NCI-H1417 (cell line): ENCODE measurements at regions not wholly inside any gene's neighbourhood (a gene's known extent, or its start where the extent isn't known, plus 50 kb on each side); places are given as distances from the start of the nearest gene placed in this dataset.
"Not testable (repeated sequence)": the region's sequence is repeated elsewhere in the genome, so short reads cannot be mapped to it uniquely, and the experiment has no call there.

ENCODE experiments used
- DNase-seq, 3 experiments: peaks; one replicate each; lab custom pipeline; 2025; lab: John Stamatoyannopoulos, UW

DNA sequence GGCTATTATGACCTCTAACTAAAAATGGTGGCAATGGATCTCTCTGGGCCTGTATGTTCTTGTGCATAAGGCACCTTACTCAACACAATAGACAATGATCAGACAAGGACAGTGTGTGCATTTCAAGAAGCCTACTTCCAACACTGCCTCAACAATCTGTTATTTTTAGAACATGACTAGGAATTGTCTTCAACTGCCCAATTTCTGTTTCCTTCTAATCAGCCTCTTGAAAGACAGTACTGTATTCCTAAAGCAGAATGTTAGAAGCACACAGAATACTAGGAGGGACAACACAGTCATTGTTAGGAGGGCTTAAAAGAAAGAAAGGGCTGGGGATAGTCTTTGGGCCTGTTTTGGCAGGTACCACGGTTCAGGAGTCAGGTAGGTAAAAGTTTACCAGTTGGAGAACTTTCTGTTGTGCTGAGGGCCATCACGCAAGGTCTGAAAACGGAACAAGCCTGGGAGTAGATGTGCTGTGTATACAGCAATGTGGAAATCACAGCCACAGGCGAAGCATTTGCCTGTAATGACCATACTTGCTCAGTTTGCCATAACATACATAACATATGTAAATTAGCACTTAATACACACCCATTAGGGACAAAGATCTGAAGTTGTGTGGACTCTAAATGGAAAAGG, 100.8 kb upstream of the ATXN3L start:
- DNase-seq, result no peak

DNA sequence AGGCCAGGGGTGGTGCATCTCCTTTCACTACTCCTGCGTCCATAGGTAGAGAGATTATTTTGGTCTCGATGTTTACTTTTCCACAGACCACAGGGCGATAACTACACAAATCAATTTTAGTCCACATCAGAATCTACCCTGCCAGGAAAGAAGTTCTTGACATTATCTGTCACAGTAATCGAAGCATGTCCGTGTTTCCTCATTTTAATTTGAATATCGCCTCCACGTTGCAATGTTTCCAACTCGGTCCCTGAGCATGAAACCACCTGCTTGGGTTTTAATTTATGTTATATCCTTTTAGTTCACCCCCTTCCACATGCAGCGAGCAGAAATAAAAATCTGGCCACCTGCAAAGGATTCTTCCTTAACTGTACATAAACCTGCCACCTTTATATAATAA, 100.1 kb upstream of the ATXN3L start:
- no peak for DNase-seq

DNA sequence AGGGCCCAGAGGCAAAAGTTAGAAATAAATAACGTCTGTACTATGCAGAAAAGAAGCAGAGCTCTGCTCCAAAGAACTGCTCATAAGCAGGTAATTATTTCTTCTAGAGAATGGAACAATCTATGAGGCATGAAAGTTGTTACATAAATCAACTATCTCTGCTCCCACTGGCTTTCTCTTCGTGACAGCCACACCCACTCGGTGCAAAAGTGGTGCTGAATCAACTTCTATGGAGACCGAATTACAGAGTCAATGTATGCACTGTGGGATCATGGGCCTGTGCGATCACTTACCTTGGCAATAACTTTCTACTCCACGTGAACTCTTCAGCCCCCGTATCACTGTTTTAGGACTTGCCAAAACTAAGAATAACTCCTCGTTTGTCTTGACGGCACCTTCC, 99.4 kb upstream of the ATXN3L start:
- DNase-seq, result no peak

DNA sequence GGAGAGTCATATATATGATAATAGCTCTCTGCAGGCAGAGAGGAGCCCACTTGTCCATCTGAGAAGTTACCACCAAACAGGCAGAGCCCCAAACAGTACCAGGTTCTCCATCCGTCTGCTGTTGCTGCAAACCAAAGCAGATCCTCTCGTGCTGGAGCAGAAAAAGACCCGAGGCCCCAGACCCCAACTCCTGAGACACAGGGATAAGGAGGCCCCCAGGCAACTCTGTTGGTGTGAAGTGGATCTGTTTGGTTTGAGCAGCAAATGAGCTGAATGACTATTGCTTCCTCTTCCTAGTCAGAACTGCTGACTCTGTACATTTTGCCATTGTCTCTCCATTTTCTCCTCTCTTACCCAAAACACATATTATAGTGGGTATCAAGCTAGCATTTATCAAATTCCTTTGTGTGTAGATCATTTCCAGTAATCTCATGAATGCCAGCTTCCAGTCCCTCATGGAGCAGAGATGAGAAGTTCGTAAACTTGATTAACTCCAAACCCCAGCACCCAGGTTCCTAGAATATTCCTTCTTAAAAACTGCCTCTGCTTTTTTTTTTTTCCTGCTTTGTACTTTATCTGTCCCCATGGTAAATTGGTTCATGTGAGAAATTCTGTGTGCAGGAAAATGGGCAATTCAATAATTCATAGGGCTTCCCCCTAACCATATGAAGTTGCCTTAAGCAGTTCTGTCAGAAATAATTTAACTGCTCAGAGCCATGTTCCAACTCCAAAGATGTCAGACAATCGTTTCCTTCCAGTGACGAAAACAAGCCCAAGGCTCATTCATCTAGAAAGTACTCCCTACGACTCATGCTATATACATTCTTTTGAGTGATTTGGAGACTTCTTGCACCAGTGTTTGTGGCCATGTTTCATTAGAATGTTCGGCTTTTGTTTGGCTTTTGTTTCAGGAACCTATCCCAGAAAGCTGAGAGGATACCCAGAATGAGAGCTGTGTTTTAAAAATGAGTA, 98.6 kb upstream of the ATXN3L start:
- DNase-seq, result no peak

DNA sequence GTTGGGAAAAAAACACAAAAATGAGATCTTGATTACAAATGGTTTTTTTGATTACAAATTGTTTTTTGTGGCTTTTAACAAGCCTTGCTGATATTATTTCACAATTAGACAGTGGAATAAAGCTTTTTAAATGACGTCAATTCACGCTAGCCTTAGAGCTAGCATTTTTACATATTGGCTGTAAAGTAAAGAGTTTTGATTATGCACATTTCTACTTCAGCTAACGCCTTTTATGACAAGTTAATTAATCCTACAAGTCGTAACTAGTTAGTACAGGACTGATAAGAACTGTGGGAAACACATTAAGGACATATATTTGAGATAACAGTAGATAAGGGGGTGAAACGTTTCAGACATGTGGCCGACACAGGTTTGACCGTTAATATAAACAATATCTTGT, 95.7 kb upstream of the ATXN3L start:
- DNase-seq, result no peak

DNA sequence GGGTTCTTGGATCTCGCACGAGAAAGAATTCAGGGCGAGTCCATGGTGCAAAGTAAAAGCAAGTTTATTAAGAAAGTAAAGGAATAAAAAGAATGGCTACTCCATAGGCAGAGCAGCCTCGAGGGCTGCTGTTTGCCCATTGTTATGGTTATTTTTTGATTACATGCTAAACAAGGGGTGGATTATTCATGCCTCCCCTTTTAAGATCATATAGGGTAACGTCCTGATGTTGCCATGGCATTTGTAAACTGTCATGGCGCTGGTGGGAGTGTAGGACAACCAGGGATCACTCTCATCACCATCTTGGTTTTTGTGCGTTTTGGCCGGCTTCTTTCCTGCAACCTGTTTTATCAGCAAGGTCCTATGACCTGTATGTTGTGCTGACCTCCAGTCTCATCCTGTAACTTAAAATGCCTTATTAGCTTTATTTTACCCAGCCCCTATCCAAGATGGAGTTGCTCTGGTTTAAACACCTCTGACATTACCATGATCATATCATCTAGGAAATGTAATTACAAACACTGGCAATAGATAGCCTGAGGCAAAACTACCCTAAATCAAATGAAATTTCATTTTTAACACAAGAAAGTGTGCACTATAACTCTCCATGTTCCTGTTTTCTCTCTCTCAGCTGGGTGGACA, 94.3 kb upstream of the ATXN3L start:
- DNase-seq, result no peak

DNA sequence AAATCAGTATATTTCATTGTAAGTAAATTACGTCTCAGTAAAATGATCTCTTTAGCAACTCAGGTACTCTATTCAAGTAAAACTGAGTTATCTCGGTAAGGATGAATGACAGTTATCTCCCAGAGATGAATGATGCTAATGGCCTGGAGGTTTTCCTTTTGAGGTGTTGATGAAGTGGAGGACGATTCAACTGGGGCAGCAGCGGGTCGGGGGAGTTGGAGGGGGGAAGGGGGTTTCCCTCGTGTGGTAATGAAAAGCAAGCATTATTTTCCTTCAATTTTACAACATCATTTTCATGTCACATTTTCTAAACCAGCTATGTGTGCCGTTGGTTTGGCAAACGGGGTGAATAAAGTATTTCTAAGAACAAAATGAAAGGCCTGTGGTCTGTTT, 92.4 kb upstream of the ATXN3L start:
- DNase-seq, result no peak

DNA sequence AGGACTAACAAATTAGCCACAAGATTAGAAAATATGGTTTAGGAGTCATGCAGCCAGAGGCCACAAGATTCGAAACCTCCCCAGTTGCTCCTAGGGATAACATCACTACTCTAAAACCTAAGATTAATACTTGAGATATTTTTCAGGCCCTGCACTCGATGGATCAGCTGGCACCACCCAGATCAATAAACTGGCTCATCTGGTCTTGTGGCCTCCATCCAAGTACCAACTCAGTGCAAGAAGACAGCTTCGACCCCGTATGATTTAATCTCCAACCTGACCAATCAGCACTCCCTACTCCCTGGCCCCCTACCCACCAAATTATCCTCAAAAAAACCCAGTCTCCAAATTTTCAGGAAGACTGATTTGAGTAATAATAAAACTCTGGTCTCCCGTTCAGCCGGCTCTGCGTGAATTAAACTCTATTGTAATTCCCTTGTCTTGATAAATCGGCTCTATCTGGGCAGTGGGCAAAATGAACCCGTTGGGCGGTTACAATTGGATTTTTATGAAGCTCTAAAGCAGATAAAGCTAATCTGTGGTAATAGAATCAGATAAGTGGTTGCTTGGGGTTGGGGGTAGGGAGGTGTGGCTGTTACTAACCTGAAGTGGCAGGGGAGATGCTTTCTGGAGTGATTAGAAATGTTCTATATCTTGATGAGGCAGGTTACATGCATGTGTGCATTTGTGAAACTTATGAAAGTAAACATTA, 91.8 kb upstream of the ATXN3L start:
- no peak for DNase-seq

DNA sequence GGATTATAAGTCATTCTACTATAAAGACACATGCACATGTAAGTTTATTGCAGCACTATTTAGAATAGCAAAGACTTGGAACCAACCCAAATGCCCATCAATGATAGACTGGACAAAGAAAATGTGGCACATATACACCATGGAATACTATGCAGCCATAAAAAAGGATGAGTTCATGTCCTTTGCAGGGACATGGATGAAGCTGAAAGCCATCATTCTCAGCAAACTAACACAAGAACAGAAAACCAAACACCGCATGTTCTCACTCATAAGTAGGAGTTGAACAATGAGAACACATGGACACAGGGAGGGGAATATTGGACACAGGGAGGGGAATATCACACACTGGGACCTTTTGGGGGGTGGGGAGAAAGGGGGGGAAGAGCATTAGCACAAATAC, 88.7 kb upstream of the ATXN3L start:
- not testable (repeated sequence) for DNase-seq

DNA sequence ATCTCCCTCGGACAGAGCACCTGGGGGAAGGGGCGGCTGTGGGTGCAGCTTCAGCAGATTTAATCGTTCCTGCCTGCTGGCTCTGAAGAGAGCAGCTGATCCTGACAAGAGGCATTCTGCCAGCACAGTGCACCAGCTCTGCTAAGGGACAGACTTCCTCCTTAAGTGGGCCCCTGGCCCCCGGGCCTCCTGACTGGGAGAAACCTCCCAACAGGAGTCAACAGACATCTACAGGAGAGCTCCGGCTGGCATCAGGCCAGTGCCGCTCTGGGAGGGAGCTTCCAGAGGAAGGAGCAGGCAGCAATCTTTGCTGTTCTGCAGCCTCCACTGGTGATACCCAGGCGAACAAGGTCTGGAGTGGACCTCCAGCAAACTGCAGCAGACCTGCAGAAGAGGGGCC, 84.9 kb upstream of the ATXN3L start:
- DNase-seq, result peak in 1 of 3 experiments; percentile 10

DNA sequence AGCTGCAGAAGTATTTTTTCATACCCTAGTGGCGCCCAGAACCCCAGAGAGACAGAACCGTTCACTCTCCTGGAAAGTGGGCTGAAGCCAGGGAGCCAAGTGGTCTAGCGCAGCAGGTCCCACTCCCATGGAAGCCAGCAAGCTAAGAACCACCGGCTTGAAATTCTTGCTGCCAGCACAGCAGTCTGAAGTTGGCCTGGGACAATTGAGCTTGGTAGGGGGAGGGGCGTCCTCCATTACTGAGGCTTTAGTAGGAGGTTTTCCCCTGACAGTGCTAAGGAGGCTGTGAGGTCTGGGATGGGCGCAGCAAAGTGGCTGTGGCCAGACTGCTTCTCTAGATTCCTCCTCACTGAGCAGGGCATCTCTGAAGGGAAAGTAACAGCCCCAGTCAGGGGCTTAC, 84.5 kb upstream of the ATXN3L start:
- no peak for DNase-seq

DNA sequence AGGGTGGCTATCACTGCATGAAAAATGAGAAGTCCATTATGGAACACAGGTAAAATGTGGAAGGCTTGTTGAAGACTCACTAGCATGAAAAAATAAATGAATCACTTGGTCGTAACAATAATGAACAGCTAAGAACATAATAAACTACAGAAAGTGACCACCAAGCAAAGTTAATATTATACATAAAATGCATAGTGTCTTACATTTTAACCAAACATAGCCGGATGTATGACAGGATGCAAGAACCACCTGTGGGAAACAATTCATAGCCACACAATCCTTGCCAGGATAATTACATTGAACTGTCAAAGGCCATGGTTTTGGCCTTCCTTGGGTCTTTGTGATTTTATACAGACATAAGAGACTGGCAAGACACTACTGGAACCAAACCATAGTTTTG, 81.9 kb upstream of the ATXN3L start:
- no peak for DNase-seq

DNA sequence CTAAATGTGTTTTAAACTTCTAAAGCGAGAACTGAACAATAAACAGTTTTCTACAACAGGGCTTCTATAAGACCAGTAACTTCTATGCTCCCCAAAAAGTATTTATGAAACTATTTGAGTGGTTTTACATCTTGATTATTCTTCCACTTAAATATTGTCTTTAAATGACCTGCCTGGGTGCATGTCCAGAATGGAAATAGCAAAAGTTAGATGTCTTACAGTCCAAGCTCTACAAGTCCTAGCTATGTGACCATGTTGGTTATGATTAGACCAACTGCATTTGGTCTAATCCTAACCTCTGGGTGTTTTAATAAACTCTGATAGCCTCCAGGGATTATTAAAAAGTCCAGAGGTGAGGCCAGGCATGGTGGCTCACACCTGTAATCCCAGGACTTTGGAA, 79.0 kb upstream of the ATXN3L start:
- DNase-seq, result no peak

DNA sequence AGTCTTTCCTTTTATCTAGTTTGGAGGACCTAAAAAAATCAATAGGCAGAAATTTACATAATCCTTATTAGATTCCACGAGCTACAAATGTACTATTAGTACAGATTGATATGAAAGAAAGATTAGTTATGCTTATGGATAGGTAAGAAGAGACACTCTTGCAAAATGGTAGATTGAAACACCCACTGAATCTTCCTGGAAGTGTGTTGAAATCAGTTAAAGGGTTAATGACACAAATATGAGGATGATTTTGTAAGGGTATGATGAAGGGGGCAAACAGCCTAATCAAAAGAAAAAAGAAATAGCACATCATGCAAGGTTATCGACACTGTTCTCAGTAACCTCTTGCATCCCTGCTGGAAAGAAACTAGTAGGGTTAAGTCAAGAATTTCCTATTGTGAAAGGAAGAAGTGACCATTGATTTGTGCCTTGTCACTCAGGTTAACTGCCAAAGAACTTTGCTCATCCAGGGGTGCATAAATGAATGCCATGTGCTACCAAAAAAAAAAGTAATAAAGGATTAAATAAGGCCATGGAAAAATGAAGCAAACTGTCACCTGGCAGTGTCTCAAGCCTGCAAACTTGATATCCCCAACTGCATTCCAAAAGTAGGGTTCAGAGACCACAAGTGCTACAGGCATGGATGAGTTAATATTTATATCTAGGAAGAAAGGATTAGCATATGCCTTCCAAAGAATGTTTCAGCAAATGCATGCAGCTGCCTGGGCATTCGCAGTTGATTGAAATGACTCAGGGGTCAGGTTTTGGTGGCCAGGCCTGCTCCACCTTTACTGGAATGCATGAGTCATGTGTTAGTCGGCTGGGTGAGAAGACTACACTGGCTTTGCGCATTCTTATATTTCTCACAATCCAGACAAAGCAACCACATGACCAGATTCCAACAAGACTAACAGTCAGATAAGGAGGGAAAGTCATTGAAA, 78.3 kb upstream of the ATXN3L start:
- DNase-seq, result no peak

DNA sequence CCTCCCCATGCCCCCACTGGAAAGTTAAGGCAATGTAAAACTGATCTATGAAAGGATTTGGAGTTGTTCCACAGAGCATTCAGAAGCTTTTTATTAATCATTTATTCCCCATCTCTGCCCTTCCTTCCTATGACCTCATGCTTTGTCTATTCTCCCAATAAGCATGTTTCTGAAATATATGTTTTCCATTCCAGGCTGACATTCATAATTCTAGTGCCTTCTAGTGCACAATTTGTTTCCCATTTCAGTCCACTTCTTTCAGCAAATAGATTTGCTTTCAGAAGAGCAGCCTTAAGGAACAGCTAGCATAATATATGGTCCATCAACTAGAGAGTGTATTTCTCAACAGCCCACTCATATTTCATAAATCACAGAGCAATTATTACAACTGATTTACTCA, 77.1 kb upstream of the ATXN3L start:
- no peak for DNase-seq

DNA sequence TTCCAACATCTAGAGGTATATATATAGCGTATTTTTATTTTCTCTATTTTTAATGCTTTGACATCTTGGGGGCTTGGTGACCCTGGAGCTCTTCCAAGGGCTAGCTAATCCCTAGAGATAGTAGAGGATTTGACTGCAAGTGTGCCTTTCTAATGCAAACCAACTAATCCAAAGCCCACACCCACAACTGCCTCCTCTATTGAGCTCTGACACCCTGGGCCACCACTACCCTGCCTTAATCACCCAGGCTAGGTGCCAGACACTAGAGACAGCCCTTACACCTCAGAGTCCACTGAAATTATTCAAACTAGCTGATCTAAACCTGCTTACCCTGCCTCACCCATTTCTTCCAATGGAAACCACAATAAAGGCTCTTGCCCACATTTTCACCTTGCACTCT, 69.6 kb upstream of the ATXN3L start:
- no peak for DNase-seq

DNA sequence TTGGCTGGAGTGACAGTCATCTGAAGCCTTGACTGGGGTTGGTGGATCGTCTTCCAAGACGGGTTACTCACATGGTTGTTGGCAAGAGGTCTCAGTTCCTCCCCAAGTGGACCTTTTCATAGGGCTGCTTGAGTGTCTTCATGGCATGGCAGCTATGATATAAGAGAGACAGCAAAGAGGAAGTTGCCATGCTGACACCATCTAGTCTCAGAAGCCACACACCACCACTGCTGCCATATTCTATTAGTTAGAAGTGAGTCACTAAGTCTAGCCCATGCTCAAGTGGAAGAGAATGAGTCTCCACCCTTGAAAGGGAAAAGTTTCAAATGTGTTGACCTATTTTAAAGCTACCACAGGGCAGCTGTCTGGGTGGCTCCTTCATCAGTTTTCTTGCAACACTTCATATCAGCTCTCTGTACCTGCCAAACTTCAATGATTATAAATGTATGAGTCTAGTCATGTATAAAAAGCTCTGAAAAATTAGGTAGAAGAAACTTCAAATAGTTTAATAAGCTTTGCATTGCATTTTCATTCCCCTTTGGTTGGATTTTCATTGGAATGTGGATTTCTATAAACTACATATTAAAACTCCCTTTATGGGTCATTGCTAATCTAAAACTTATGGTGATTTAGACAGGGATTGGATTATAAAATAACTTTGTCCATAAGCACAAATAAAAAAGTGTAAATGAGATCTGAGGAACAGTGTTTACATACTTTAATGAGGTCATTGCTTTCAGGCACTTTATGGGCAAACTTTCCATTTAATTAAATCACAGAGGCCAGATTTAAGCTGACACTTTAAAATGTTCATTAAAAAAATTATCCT, 68.0 kb upstream of the ATXN3L start:
- no peak for DNase-seq

DNA sequence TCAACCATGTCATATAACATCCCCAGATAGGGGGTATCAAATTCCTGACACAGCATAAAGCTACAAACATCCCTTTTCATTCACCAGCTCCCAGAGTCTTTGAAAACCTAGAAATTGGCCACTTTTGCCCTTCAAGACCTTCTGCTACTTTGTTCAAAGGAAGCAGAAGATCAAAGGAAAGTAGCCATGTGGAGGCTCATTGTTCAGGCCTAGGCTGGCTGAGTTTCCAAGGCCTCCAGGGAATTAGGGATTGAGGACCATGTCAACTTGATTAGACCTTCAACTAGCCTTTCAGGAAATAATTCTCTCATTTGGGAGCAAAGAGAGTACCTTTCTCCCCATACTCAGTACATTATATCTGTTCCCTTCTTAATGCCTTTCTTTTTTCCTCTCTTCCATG, 66.8 kb upstream of the ATXN3L start:
- no peak for DNase-seq

DNA sequence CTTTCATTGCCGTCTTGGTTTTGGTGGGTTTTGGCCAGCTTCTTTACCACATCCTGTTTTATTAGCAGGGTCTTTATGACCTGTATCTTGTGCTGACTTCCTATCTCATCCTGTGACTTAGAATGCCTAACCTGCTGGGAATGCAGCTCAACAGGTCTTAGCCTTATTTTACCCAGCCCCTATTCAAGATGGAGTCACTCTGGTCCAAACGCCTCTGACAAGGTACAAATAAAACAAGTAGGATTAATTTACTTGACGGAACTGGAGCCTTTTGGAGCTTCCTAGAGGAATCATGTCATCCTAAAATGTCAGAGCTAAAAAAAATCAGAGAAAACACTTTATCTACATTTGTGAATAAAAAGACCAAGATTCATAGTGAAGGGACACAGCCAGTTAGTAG, 66.2 kb upstream of the ATXN3L start:
- DNase-seq, result no peak

DNA sequence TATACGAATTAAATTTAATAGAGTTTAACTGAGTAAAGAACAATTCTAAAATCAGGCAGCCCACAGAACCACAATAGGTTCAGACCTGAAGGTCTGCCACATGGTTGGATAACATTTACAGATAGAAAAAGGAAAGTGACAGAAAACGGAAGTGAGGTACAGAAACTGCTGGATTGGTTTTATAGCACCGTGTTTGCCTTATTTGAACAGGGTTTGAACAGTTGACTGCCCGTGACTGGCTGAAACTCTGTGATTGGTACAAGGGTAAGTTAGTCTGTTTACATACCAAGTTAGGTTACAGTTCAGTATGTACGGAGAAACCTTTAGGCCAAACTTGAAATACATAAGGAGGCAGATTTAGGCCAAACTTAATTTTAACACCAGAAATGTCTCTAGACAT, 64.1 kb upstream of the ATXN3L start:
- no peak for DNase-seq
